MM.1S (cell line): ENCODE measurements at regions not wholly inside any gene's neighbourhood (a gene's known extent, or its start where the extent isn't known, plus 50 kb on each side); places are given as distances from the start of the nearest gene placed in this dataset.

ENCODE experiments used
- DNase-seq: peaks from one replicate; pipeline ENCODE4 v3.0.0-alpha.2; 2015
- H2AFZ ChIP-seq: fragments of 300-600 bp; sonication (generic); 2 replicates; pipeline ENCODE4 v1.6.0; 2016; ENCODE audit warnings: antibody characterized with exemption, low read length
- H3F3A ChIP-seq: fragments of 300-600 bp; sonication (generic); 2 replicates; pipeline ENCODE4 v1.6.1; 2016; ENCODE audit warnings: mild to moderate bottlenecking, antibody characterized with exemption, low read length, moderate library complexity, mixed read lengths; ENCODE audit not compliant: insufficient read depth
- H3K27ac ChIP-seq: fragments of 300-600 bp; sonication (generic); 2 replicates; pipeline ENCODE4 v1.5.1; 2016; ENCODE audit warnings: mild to moderate bottlenecking, low read length
- H3K27me3 ChIP-seq: fragments of 300-600 bp; sonication (generic); replicated peaks from 2 replicates; pipeline ENCODE4 v1.6.0; 2016; ENCODE audit warnings: low read length; ENCODE audit not compliant: insufficient read depth
- H3K36me3 ChIP-seq: fragments of 300-600 bp; sonication (generic); replicated peaks from 2 replicates; pipeline ENCODE4 v1.6.1; 2016; ENCODE audit warnings: mild to moderate bottlenecking, low read length, mixed read lengths; ENCODE audit not compliant: insufficient read depth
- H3K4me1 ChIP-seq: fragments of 300-600 bp; sonication (generic); 2 replicates; pipeline ENCODE4 v1.6.1; 2016; ENCODE audit warnings: low read length, mixed read lengths
- H3K4me2 ChIP-seq: fragments of 300-600 bp; sonication (generic); 2 replicates; pipeline ENCODE4 v1.6.0; 2016; ENCODE audit warnings: low read depth, low read length
- H3K4me3 ChIP-seq: fragments of 300-600 bp; sonication (generic); 2 replicates; pipeline ENCODE4 v1.5.1; 2016; ENCODE audit warnings: low read length, mixed read lengths
- H3K79me2 ChIP-seq: fragments of 300-600 bp; sonication (generic); 2 replicates; pipeline ENCODE4 v1.6.1; 2016; ENCODE audit warnings: mixed run types, low read length, mixed read lengths
- H3K9ac ChIP-seq: fragments of 300-600 bp; sonication (generic); 2 replicates; pipeline ENCODE4 v1.6.1; 2016; ENCODE audit warnings: low read length, mixed read lengths
- H3K9me2 ChIP-seq: fragments of 300-600 bp; sonication (generic); replicated peaks from 2 replicates; pipeline ENCODE4 v1.6.1; 2016; ENCODE audit warnings: mild to moderate bottlenecking, low read length, mixed read lengths; ENCODE audit not compliant: insufficient read depth
- H3K9me3 ChIP-seq: fragments of 300-600 bp; sonication (generic); replicated peaks from 2 replicates; pipeline ENCODE4 v1.6.1; 2016; ENCODE audit warnings: mild to moderate bottlenecking, low read length, mixed read lengths; ENCODE audit not compliant: insufficient read depth
- H4K20me1 ChIP-seq: fragments of 300-600 bp; sonication (generic); 2 replicates; pipeline ENCODE4 v1.6.1; 2016; ENCODE audit warnings: mild to moderate bottlenecking, low read length, moderate library complexity, mixed read lengths; ENCODE audit not compliant: insufficient read depth
- CTCF ChIP-seq: fragments of 300-600 bp; sonication (generic); IDR thresholded peaks from 2 replicates; pipeline ENCODE4 v1.5.1; 2016; ENCODE audit warnings: antibody characterized with exemption, low read length, mixed read lengths
- EZH2 ChIP-seq: fragments of 300-600 bp; sonication (generic); optimal IDR thresholded peaks from 2 replicates; pipeline ENCODE3; 2017; ENCODE audit warnings: low read depth, mild to moderate bottlenecking, antibody characterized with exemption, low read length, mixed read lengths
- EZH2phosphoT487 ChIP-seq: fragments of 300-600 bp; sonication (generic); IDR thresholded peaks from 2 replicates; pipeline ENCODE4 v1.6.1; 2018; ENCODE audit warnings: antibody characterized with exemption, low read length

GRCh38 chr2:219998107-219998506 lies 370.7 kb downstream of the SLC4A3 start:
- Histone ChIP-seq H3K4me2 (no peak overlapping the region), H3K27me3 (no peaks in the 10 kb centered on the region), H3K4me1 (no peaks in the 10 kb centered on the region), H3F3A (no peaks in the 10 kb centered on the region), H3K79me2 (no peaks in the 10 kb centered on the region), H3K9me2 (no peaks in the 10 kb centered on the region), H3K4me3 (no peak overlapping the region), H3K27ac (no peak overlapping the region), H2AFZ (no peak overlapping the region), H3K9me3 (no peaks in the 10 kb centered on the region), H4K20me1 (no peaks in the 10 kb centered on the region), H3K9ac (no peak overlapping the region), H3K36me3 (no peaks in the 10 kb centered on the region)
- TF ChIP-seq CTCF, result no peak
- no peak for TF ChIP-seq EZH2phosphoT487
- no peak for TF ChIP-seq EZH2
- no peak for DNase-seq

GRCh38 chr2:219998714-219999227 lies 371.3 kb downstream of the SLC4A3 start:
- H3F3A ChIP-seq, result no peaks in the 10 kb centered on the region
- no peaks in the 10 kb centered on the region for H3K9me3 ChIP-seq
- no peaks in the 10 kb centered on the region for H3K9me2 ChIP-seq
- no peak overlapping the region for H3K9ac ChIP-seq
- no peaks in the 10 kb centered on the region for H3K79me2 ChIP-seq
- H4K20me1 ChIP-seq, result no peaks in the 10 kb centered on the region
- no peak overlapping the region for H3K4me2 ChIP-seq
- no peak overlapping the region for H2AFZ ChIP-seq
- no peak for DNase-seq
- H3K27ac ChIP-seq, result no peak overlapping the region
- peak; percentile 24; the same call in 1 of the 2 replicates for TF ChIP-seq CTCF
- no peak for TF ChIP-seq EZH2phosphoT487
- no peaks in the 10 kb centered on the region for H3K27me3 ChIP-seq
- no peak overlapping the region for H3K4me3 ChIP-seq
- no peaks in the 10 kb centered on the region for H3K36me3 ChIP-seq
- no peaks in the 10 kb centered on the region for H3K4me1 ChIP-seq

- no peak overlapping the region for H3K4me2 ChIP-seq
- H3K9me2 ChIP-seq, result no peaks in the 10 kb centered on the region
- H3K79me2 ChIP-seq, result no peaks in the 10 kb centered on the region
- TF ChIP-seq CTCF (no peak), EZH2 (no peak)
- H3K4me3 ChIP-seq, result no peak overlapping the region
- H3K27ac ChIP-seq, result no peak overlapping the region
- H3K9me3 ChIP-seq, result no peaks in the 10 kb centered on the region
- H2AFZ ChIP-seq, result no peak overlapping the region
- no peaks in the 10 kb centered on the region for H4K20me1 ChIP-seq
- H3K9ac ChIP-seq, result no peak overlapping the region
- DNase-seq, result no peak
- no peaks in the 10 kb centered on the region for H3K36me3 ChIP-seq
- no peaks in the 10 kb centered on the region for H3K4me1 ChIP-seq
- H3K27me3 ChIP-seq, result no peaks in the 10 kb centered on the region
- no peaks in the 10 kb centered on the region for H3F3A ChIP-seq
Measured at GRCh38 chr2:220000080-220000479, 372.6 kb downstream of the SLC4A3 start.
